ENCODE measurements at regions not wholly inside any gene's neighbourhood (a gene's known extent, or its start where the extent isn't known, plus 50 kb on each side); places are given as distances from the start of the nearest gene placed in this dataset.

DNA sequence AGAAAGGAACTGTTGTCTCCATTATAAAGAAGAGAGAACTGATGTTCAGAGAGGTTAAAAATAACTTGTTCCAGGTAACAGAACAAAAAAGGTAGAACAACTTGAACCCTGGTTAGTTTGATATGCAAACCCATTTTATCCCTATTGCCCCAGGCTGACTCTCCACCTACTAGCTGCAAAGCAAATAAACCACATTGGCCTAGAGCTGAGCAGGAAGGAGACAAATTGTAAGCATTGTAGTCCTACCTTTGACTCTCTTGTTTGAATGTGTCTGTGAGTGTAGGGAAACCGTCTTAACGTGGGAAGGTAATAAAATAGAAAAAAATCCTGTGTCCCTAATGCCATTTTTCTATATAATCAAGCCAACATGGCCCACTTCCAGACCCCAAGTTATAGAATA lies 126.4 kb downstream of the CCER1 start:
- no peak for TF ChIP-seq EZH2 (IDR thresholded peaks at IDR 0.05)
- TF ChIP-seq POLR2AphosphoS5 (IDR thresholded peaks at IDR 0.05; ENCODE audit: borderline replicate concordance, low read depth, low read length), result no peak
